ENCODE measurements at regions not wholly inside any gene's neighbourhood (a gene's known extent, or its start where the extent isn't known, plus 50 kb on each side); places are given as distances from the start of the nearest gene placed in this dataset.
"Not testable (repeated sequence)": the region's sequence is repeated elsewhere in the genome, so short reads cannot be mapped to it uniquely, and the experiment has no call there.

DNA sequence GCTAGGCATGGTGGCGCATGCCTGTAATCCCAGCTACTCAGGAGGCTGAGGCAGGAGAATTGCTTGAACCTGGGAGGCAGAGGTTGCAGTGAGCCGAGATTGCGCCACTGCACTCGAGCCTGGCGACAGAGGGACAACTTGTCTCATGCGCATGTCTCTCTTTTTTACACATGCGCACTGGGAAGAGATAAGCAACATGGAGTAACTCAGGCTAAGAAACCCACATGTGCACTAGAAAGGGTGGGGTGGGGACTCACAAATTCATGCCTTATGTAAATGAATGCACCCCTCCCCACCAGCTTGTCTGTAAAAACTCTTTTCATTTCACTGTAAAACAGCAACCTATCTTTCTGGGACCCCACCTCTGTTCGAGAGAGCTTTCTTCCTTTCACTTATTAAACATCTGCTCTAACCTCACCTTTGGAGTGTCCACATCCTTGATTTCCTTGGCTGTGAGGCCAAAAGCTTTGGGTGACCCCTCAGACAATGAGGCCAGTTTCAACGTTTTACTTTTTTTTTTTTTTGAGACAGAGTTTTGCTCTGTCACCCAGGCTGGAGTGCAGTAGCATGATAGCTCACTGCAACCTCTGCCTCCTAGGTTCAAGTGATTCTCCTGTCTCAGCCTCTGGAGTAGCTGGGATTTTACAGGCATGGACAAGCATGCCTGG, 91.6 kb upstream of the RMP24 start:
- no peak for DNase-seq

- DNase-seq, result no peak
Measured at GRCh38 chr18:35888329-35888728, 84.2 kb upstream of the RMP24 start.

GRCh38 chr18:35889677-35890076, 82.8 kb upstream of the RMP24 start:
- no peak for DNase-seq

DNA sequence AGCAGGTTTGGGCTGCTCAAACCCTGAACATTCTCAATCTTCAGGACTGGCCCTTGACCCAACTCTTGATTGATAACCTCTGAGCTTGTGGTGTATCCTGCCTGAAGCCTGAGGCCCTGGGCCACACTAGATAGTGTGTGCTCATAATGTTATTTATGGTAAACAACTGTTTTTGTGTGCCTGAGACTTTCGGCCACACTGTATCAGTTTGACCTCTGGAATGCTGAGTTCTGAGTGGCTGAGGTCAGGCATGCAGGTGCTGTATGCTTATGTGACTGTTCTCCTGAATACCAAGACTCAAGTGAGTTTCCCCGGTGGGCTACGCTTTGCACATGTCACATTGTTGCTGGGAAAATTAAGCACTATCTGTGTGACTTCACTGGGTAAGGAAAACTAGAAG, 82.2 kb upstream of the RMP24 start:
- no peak for DNase-seq

GRCh38 chr18:35892118-35892517, 80.4 kb upstream of the RMP24 start:
- no peak for DNase-seq

DNA sequence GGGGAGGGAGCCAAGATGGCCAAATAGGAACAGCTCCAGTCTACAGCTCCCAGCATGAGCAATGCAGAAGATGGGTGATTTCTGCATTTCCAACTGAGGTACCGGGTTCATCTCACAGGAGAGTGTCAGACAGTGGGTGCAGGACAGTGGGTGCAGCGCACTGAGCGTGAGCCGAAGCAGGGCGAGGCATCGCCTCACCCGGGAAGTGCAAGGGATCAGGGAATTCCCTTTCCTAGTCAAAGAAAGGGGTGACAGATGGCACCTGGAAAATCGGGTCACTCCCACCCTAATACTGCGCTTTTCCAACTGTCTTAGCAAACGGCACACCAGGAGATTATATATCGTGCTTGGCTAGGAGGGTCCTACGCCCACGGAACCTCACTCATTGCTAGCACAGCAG, 75.0 kb upstream of the RMP24 start:
- not testable (repeated sequence) for DNase-seq

GRCh38 chr18:35904389-35905037, 68.0 kb upstream of the RMP24 start:
- DNase-seq, result no peak

- DNase-seq, result no peak
Measured at GRCh38 chr18:35905436-35905835, 67.0 kb upstream of the RMP24 start.

DNA sequence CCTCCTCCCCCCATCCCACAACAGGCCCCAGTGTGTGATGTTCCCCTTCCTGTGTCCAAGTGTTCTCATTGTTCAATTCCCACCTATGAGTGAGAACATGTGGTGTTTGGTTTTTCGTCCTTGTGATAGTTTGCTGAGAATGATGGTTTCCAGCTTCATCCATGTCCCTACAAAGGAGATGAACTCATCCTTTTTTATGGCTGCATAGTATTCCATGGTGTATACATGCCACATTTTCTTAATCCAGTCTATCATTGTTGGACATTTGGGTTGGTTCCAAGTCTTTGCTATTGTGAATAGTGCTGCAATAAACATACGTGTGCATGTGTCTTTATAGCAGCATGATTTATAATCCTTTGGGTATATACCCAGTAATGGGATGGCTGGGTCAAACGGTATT, 66.2 kb upstream of the RMP24 start:
- not testable (repeated sequence) for DNase-seq

GRCh38 chr18:35910327-35910726, 62.2 kb upstream of the RMP24 start:
- DNase-seq, result no peak

GRCh38 chr18:35912332-35912731, 60.1 kb upstream of the RMP24 start:
- DNase-seq, result no peak

GRCh38 chr18:35915056-35915455, 57.4 kb upstream of the RMP24 start:
- no peak for DNase-seq

DNA sequence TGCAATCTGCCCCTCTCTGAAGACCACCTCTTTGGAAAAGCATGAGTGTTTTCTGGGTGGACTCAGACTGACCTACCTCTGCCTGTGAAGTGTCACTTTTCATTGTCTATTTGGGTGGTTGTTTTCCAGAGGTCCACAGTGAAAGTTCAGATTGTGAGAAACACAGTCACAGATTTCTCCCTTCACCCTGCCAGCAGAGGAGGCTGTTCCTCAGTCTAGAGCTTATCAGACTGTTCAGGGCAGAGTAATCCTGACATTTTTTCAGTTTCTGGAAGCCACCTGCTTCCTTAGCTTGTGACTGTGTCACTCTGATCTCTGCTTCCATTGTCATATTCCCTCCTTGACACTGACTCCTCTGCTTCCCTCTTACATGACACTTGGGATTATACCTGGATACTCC, 55.4 kb upstream of the RMP24 start:
- DNase-seq, result no peak

GRCh38 chr18:35918564-35918963, 53.9 kb upstream of the RMP24 start:
- no peak for DNase-seq

DNA sequence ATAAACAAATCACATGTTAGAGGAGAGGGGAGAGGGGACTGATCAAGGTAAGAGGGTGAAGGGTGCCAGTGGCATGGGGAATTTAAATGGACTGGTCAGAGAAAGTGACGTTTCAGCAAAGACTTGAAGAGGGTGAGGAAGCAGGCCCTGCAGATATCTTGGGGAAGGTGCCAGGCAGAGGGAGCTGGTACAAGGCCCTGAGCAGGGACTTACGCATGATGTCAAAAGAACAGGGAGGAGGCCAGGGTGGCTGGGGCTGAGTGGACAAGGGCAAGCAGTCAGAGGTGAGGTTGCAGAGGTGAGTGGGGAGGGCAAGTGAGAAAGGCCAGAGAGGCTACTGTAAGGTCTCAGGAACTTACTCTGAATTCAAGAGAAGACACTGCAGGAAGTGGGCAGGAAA, 53.3 kb upstream of the RMP24 start:
- DNase-seq, result no peak

DNA sequence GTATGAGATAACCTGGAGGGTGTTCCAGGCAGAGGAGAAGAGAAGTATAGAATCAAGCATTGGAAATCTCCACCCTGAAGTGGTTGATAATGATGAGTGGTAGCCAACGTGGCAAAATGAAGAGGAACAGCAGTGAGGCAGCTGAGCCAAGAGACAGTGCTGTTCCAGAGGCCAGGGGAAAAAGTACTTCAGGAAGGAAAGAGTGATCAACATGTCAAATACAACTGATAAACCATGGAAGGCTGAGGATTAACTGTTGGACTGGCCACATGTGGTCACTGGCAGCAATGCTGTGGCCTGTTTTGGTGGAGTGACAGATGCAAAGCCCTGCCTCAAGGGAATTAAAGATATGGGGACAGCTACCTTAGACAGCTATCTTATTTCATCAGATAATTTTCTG, 51.9 kb upstream of the RMP24 start:
- DNase-seq, result no peak
